ENCODE measurements at regions not wholly inside any gene's neighbourhood (a gene's known extent, or its start where the extent isn't known, plus 50 kb on each side); places are given as distances from the start of the nearest gene placed in this dataset.

DNA sequence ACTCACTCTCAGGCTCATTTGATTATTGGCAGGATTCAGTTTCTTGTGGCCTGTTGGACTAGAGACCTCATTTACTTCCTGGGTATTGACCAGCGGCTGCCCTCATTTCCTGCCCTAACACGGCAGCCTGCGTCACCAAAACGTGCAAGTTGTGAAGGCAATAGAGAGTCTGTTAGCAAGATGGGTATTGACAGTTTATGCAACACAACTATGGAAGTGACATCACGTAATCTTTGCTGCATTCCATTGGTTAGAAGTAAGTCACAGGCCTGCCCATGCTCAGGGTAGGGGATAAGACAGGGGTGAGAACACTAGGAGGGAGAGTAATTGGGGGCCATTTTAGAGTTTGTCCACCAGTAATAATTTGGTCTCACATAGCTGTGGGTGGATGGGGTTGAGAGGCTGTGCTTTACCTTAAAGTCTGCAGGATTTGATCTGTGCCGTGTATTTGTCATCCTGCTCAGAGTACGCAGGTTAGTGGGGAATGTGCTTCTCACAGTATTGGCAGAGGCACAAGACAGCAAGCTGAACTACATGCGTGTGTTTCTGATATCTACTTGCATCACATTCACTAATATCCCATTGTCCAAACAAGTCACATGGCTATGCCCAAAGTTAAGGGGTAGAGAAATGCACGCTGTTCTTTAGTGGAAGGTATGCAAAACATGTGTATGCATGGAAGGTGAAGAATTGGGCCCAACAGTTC is 83.3 kb downstream of the EDEM1 start:
- 75 to 91% (median 77%) methylated on average over 9 of the region's 9 CpGs for WGBS, 3 donors
- H3K9me3 ChIP-seq, result no peaks in the 10 kb centered on the region
- TF ChIP-seq EP300 (IDR thresholded peaks at IDR 0.05) (no peak), POLR2A (IDR thresholded peaks at IDR 0.05) (no peak)
- TF ChIP-seq, protein P1, sequence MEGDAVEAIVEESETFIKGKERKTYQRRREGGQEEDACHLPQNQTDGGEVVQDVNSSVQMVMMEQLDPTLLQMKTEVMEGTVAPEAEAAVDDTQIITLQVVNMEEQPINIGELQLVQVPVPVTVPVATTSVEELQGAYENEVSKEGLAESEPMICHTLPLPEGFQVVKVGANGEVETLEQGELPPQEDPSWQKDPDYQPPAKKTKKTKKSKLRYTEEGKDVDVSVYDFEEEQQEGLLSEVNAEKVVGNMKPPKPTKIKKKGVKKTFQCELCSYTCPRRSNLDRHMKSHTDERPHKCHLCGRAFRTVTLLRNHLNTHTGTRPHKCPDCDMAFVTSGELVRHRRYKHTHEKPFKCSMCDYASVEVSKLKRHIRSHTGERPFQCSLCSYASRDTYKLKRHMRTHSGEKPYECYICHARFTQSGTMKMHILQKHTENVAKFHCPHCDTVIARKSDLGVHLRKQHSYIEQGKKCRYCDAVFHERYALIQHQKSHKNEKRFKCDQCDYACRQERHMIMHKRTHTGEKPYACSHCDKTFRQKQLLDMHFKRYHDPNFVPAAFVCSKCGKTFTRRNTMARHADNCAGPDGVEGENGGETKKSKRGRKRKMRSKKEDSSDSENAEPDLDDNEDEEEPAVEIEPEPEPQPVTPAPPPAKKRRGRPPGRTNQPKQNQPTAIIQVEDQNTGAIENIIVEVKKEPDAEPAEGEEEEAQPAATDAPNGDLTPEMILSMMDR (IDR thresholded peaks at IDR 0.05), result no peak
- H3K27me3 ChIP-seq, result no peaks in the 10 kb centered on the region
- H3K27ac ChIP-seq, result no peak overlapping the region
- H3K4me1 ChIP-seq (ENCODE audit: insufficient read depth), result no peaks in the 10 kb centered on the region
- no peak for DNase-seq
- intact Hi-C loops (cut with DNase I), result no loop called here
- H3K4me3 ChIP-seq, result no peak overlapping the region
- H3K36me3 ChIP-seq, result no peaks in the 10 kb centered on the region

DNA sequence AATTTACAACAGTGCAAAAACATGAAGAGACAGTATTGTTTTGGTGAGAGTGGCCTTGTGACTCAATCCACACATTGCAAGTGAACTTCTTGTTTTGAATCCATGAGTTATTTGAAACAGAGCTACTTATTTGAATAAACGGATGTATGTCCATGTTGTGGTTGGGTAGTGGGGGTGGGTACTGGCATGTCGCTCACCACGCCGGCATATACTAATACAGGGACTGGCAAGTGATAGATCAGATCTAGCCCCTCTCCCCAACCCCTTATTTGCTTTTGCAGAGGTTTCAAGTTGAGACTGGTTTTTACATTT is 83.8 kb downstream of the EDEM1 start:
- no peak for TF ChIP-seq EP300 (IDR thresholded peaks at IDR 0.05)
- TF ChIP-seq POLR2A (IDR thresholded peaks at IDR 0.05), result no peak
- TF ChIP-seq, protein P1 (IDR thresholded peaks at IDR 0.05), result no peak
- H3K27me3 ChIP-seq, result no peaks in the 10 kb centered on the region
- H3K4me3 ChIP-seq, result no peak overlapping the region
- DNase-seq, result no peak
- no peak overlapping the region for H3K27ac ChIP-seq
- intact Hi-C loops (cut with DNase I), result no loop called here
- no peaks in the 10 kb centered on the region for H3K9me3 ChIP-seq
- no peaks in the 10 kb centered on the region for H3K36me3 ChIP-seq
- 73 to 89% (median 80%) methylated on average over 4 of the region's 4 CpGs for WGBS, 3 donors
- no peaks in the 10 kb centered on the region for H3K4me1 ChIP-seq (ENCODE audit: insufficient read depth)

DNA sequence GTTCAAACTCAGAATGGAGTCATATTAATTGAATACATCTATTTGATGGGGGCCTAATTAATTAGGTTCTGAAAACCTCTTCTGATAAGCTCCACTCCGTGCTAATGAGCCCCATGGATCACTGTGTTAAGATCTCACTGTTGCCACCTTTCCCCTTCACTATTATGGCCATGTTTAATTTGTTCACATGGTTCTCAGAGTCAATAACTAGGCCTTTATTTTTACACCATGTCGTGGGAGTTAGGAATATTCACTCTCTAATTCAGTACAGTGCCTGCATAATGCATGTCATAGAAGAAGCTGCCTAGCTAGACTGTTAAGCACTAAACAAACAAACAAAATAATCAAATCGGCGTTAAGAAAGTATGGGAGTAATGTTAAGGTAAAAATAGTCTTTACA is 84.9 kb downstream of the EDEM1 start:
- TF ChIP-seq POLR2A (IDR thresholded peaks at IDR 0.05), result no peak
- TF ChIP-seq, protein P1 (IDR thresholded peaks at IDR 0.05), result no peak
- Histone ChIP-seq H3K9me3 (no peaks in the 10 kb centered on the region), H3K4me3 (no peak overlapping the region)

DNA sequence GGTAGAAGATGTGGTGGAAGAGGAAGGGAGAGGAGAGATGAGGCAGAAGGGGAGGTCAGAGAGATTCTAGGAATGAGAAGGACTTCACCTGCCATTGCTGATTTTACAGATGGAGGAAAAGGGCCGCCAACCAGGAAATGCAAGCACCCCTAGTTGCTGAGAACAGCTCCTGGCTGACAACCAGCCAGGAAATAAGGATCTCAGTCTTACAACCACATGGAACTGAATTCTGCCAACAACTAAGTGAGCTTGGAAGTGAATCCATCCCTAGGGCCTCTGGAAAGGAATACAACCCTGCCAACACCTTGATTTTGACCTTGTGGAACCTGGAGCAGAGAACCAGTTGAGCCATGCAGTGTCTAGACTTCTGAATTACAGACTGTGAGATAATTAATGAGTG is 86.6 kb downstream of the EDEM1 start:
- DNase-seq, result no peak
- H3K4me1 ChIP-seq (ENCODE audit: insufficient read depth), result no peaks in the 10 kb centered on the region
- no peaks in the 10 kb centered on the region for H3K27me3 ChIP-seq
- no peaks in the 10 kb centered on the region for H3K9me3 ChIP-seq
- no peak overlapping the region for H3K4me3 ChIP-seq
- 93 to 100% (median 94%) methylated on average over 1 of the region's 1 CpG for WGBS, 3 donors
- no peaks in the 10 kb centered on the region for H3K36me3 ChIP-seq
- H3K27ac ChIP-seq, result no peak overlapping the region
- no peak for TF ChIP-seq EP300 (IDR thresholded peaks at IDR 0.05)
- TF ChIP-seq, protein P1 (IDR thresholded peaks at IDR 0.05), result no peak
- TF ChIP-seq POLR2A (IDR thresholded peaks at IDR 0.05), result no peak
- intact Hi-C loops (cut with DNase I), result no loop called here

More for the DNA sequence above, 84.9 kb downstream of the EDEM1 start:
- Histone ChIP-seq H3K4me1 (ENCODE audit: insufficient read depth) (no peaks in the 10 kb centered on the region), H3K36me3 (no peaks in the 10 kb centered on the region), H3K27me3 (no peaks in the 10 kb centered on the region), H3K27ac (no peak overlapping the region)
- intact Hi-C loops (cut with DNase I), result no loop called here
- 28 to 48% (median 44%) methylated on average over 4 of the region's 4 CpGs for WGBS, 3 donors
- no peak for DNase-seq
